Panc1 (cell line): ENCODE measurements at regions not wholly inside any gene's neighbourhood (a gene's known extent, or its start where the extent isn't known, plus 50 kb on each side); places are given as distances from the start of the nearest gene placed in this dataset.

ENCODE experiments used
- ATAC-seq: fragments of 200-7000 bp; cut with Tn5 transposase; 2 replicates; pipeline ENCODE4 v1.9.1; 2020; ENCODE audit warnings: mild to moderate bottlenecking, moderate library complexity
- BruUV-seq: library from RNA; stranded (reverse); fragments of 400-500 nt; replicated peaks from 2 replicates; lab custom pipeline; 2021; lab: Mats Ljungman, UMichigan
- CTCF ChIA-PET: fragments of 300-600 bp; sonication (Branson Sonifier 250); formaldehyde crosslinking; loops from one replicate; lab custom pipeline; 2022; ENCODE audit warnings: antibody characterized with exemption; lab: Charles Lee
- POLR2A ChIA-PET: fragments of 300-600 bp; sonication (Branson Sonifier 250); formaldehyde crosslinking; loops from one replicate; lab custom pipeline; 2022; ENCODE audit warnings: antibody characterized with exemption; lab: Charles Lee
- DNase-seq: peaks from one replicate; pipeline ENCODE4 v3.0.0-alpha.2; 2010; ENCODE audit warnings: low read depth, low spot score
- H3K27ac ChIP-seq: 2 replicates; pipeline ENCODE4 v1.5.1; 2011; ENCODE audit warnings: mild to moderate bottlenecking, low read length, inconsistent platforms
- H3K27me3 ChIP-seq: fragments of 200-500 bp; sonication (Bioruptor generic); 2 replicates; pipeline ENCODE4 v1.6.0; 2014; ENCODE audit warnings: low read length, inconsistent platforms; ENCODE audit not compliant: control insufficient read depth, insufficient read depth
- H3K36me3 ChIP-seq: fragments of 200-500 bp; sonication (Bioruptor generic); 2 replicates; pipeline ENCODE4 v1.5.1; 2014; ENCODE audit warnings: inconsistent platforms, mild to moderate bottlenecking, low read length, moderate library complexity; ENCODE audit not compliant: control insufficient read depth, insufficient read depth
- H3K4me1 ChIP-seq: 2 replicates; pipeline ENCODE4 v1.5.1; 2011; ENCODE audit warnings: inconsistent platforms, mild to moderate bottlenecking, low read length, moderate library complexity; ENCODE audit not compliant: control insufficient read depth, insufficient read depth
- H3K4me3 ChIP-seq, 2 experiments: 2 replicates each; pipeline ENCODE4 v1.5.1; 2011 to 2012; ENCODE audit warnings: low read depth in 2 of 2, low read length in 2 of 2, mild to moderate bottlenecking in 2 of 2, inconsistent platforms in 1 of 2, moderate library complexity in 1 of 2
- H3K9me3 ChIP-seq: fragments of 200-500 bp; sonication (Bioruptor generic); 2 replicates; pipeline ENCODE4 v1.5.1; 2014; ENCODE audit warnings: low read depth, mild to moderate bottlenecking, inconsistent platforms, low read length, moderate library complexity; ENCODE audit not compliant: control insufficient read depth, insufficient read depth
- CTCF ChIP-seq: fragments of 450-650 bp; IDR thresholded peaks from 2 replicates; pipeline ENCODE4 v1.5.1; 2017; ENCODE audit warnings: mild to moderate bottlenecking
- POLR2AphosphoS5 ChIP-seq: IDR thresholded peaks from 2 replicates; pipeline ENCODE4 v1.6.1; 2012; ENCODE audit warnings: mild to moderate bottlenecking, low read depth, low read length, moderate library complexity
- REST ChIP-seq, 2 experiments: IDR thresholded peaks; 2 replicates each; pipeline ENCODE4 v1.6.1; 2011 to 2012; ENCODE audit warnings: low read depth in 2 of 2, control low read depth in 1 of 2, low read length in 1 of 2, mild to moderate bottlenecking in 1 of 2, moderate library complexity in 1 of 2; ENCODE audit not compliant: insufficient read depth in 1 of 2
- SIN3A ChIP-seq: IDR thresholded peaks from 2 replicates; pipeline ENCODE4 v1.6.1; 2012; ENCODE audit warnings: low read depth, mild to moderate bottlenecking, low read length, moderate library complexity, borderline replicate concordance; ENCODE audit not compliant: insufficient read depth
- TCF7L2 ChIP-seq: IDR thresholded peaks from 2 replicates; pipeline ENCODE4 v1.6.1; 2011; ENCODE audit warnings: mild to moderate bottlenecking, low read depth, low read length, inconsistent platforms
- in situ Hi-C: cut with HindIII; loops from 2 replicates; pipeline ENCODE4 v1.10.0; 2016; ENCODE audit warnings: low sequenced_read_pairs, low pct_unique_long_range_greater_than_20kb
- intact Hi-C: fragments of 100-400 bp; cut with micrococcal nuclease; formaldehyde crosslinking; loops from one replicate; pipeline ENCODE4 v1.10.0; 2022; ENCODE audit not compliant: unreplicated experiment

- CTCF ChIA-PET: no interaction called here
Measured at GRCh38 chr14:29156096-29156495, 389.5 kb downstream of the FOXG1 start.

GRCh38 chr14:29161593-29161992, 395.0 kb downstream of the FOXG1 start:
- intact Hi-C loops (no loop called here), in situ Hi-C loops (no loop called here)
- no peak overlapping the region for H3K4me3 ChIP-seq
- BruUV-seq: no TSS peak
- H3K36me3 ChIP-seq: no peaks in the 10 kb centered on the region
- DNase-seq (no peak), ATAC-seq (no peak)
- TF ChIP-seq SIN3A: no peak
- no peak for TF ChIP-seq REST (IDR thresholded peaks at IDR 0.05; ENCODE audit: insufficient read depth in 1 of 2, low read depth in 2 of 2, low read length in 1 of 2)
- no peak for TF ChIP-seq POLR2AphosphoS5
- TF ChIP-seq TCF7L2: no peak
- TF ChIP-seq CTCF: no peak
- POLR2A ChIA-PET: no interaction called here
- H3K27ac ChIP-seq: no peak overlapping the region
- H3K4me1 ChIP-seq: no peaks in the 10 kb centered on the region
- H3K27me3 ChIP-seq: no peaks in the 10 kb centered on the region
- H3K9me3 ChIP-seq: no peaks in the 10 kb centered on the region
- CTCF ChIA-PET: no interaction called here

More at GRCh38 chr14:29156096-29156495, 389.5 kb downstream of the FOXG1 start:
- Histone ChIP-seq H3K9me3 (no peaks in the 10 kb centered on the region), H3K27me3 (no peaks in the 10 kb centered on the region), H3K27ac (no peak overlapping the region), H3K36me3 (no peaks in the 10 kb centered on the region), H3K4me3 (no peak overlapping the region), H3K4me1 (no peaks in the 10 kb centered on the region)
- in situ Hi-C loops: no loop called here
- BruUV-seq: no TSS peak
- POLR2A ChIA-PET: no interaction called here
- TF ChIP-seq CTCF (no peak), TCF7L2 (no peak), SIN3A (no peak), POLR2AphosphoS5 (no peak), REST (IDR thresholded peaks at IDR 0.05; ENCODE audit: insufficient read depth in 1 of 2, low read depth in 2 of 2, low read length in 1 of 2) (no peak)
- intact Hi-C loops: no loop called here
- DNase-seq (no peak), ATAC-seq (no peak)
